ENCODE measurements at regions not wholly inside any gene's neighbourhood (a gene's known extent, or its start where the extent isn't known, plus 50 kb on each side); places are given as distances from the start of the nearest gene placed in this dataset.

DNA sequence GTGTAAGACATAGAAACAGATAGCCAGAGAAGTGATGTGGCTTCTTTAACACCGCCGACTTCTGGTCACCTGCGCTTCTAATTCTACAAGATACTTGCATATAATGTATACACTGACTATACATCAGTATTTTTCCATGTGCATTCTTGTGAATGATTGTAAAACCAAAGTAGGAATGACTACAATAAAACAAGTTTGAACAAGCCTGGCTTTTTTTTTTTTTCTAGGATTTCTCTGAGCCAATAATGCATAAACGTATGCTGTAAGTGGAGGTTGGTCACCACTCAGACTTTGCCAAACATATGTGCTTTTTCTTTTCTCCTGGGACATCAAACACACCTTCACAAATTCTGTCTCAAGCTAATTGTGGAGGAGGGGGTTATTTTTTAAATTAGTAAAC, 237.8 kb upstream of the KIRREL3 start:
- DNase-seq (ENCODE audit: low spot score) (no peak), ATAC-seq (ENCODE audit: low FRiP score) (no peak)
- TF ChIP-seq, protein P1, sequence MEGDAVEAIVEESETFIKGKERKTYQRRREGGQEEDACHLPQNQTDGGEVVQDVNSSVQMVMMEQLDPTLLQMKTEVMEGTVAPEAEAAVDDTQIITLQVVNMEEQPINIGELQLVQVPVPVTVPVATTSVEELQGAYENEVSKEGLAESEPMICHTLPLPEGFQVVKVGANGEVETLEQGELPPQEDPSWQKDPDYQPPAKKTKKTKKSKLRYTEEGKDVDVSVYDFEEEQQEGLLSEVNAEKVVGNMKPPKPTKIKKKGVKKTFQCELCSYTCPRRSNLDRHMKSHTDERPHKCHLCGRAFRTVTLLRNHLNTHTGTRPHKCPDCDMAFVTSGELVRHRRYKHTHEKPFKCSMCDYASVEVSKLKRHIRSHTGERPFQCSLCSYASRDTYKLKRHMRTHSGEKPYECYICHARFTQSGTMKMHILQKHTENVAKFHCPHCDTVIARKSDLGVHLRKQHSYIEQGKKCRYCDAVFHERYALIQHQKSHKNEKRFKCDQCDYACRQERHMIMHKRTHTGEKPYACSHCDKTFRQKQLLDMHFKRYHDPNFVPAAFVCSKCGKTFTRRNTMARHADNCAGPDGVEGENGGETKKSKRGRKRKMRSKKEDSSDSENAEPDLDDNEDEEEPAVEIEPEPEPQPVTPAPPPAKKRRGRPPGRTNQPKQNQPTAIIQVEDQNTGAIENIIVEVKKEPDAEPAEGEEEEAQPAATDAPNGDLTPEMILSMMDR (IDR thresholded peaks at IDR 0.05): no peak

DNA sequence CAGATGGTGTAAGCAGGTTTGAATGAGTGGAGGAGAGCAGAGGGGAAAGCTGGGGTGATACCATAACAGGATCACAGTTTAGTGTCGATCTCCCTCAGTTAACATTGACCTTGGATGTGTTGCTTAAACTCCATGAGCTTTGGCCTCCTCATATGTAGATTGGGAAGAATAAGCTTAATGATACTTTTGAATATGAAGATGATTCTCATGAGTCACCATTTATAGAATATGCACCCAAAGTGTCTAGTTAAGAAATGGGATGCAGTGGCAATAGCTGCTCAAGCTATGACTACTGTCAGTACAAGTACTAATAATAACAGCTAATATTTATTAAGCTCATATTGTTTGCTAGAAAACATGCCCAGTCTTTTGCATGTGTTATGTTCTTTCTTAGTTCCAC, 236.2 kb upstream of the KIRREL3 start:
- no peak for ATAC-seq (ENCODE audit: low FRiP score)
- TF ChIP-seq, protein P1 (IDR thresholded peaks at IDR 0.05): no peak
- DNase-seq (ENCODE audit: low spot score): no peak

DNA sequence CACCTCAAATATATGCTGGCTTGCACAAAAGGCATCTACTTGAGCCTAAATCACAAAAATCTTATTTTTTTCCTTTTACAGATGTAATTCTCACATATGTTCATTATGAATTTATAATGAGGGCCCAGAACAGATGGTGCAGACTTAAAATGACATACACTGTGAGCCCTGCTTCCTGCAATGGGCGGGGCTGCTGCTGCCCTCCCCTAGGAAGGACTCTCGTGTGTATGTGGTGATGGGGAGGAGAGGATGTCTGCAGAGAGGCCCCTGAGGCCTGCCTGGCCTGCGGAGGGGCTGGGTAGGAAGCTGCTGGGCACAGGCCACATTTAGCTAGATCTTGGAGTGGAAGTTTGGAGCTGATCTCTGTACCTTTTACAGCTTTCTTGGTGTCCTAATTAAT, 233.4 kb upstream of the KIRREL3 start:
- no peak for DNase-seq (ENCODE audit: low spot score)
- no peak for ATAC-seq (ENCODE audit: low FRiP score)
- TF ChIP-seq, protein P1 (IDR thresholded peaks at IDR 0.05): no peak

DNA sequence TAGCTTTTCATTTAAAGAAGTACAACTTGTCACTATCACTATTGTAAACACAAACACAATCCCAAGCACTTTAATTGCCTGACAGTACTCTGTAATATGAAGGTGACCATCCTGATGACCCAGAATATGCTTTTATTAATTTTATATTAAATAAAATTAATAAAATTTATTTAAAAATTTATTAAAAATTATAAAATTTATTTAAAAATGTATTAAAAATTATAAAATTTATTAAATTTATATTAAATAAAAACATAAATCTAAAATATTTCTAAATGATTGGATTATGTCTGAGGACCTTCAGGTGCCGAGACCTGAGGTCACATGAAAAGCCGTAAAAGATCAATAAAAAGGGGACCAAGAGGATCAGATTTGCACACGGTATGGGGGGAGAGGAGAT, 229.8 kb upstream of the KIRREL3 start:
- no peak for DNase-seq (ENCODE audit: low spot score)
- ATAC-seq (ENCODE audit: low FRiP score): no peak

DNA sequence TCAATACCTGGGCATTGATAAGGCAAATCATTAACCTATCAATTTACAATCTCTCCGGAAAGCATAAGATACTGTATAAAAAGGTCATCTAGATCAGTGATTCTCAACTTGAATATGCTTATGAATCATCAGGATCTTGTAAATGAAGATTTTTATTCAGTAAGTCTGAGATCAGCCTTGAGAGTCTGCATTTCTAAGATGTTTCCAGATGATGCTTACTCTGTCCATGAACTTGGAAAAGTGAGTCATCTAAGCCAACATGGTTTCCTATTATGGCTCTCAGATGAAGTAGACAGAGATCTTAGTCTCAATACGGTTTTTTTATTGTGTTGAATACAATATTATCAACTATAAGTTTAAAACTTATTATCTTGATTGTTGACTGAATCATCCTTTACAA, 226.4 kb upstream of the KIRREL3 start:
- no peak for ATAC-seq (ENCODE audit: low FRiP score)
- no peak for DNase-seq (ENCODE audit: low spot score)
- TF ChIP-seq, protein P1 (IDR thresholded peaks at IDR 0.05): no peak

More for the DNA sequence above, 229.8 kb upstream of the KIRREL3 start:
- TF ChIP-seq, protein P1 (IDR thresholded peaks at IDR 0.05): no peak

DNA sequence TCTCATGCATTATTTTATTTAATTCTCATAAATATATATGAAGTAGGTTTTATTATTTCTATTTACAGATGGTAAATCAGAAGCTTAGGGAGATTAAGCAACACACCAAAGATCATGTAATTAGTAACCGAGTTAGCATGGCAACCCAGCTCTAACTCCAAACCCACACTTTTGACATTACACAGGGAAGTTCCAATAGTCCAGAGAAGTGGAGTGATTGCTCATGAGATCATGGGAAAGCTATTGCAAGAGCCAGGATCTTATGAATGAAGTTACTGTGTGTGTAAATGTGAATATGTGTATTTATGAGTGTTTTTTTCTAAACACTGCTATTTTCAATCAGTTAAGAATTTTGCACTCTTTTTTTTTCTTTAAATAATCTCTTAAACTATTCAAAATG, 225.8 kb upstream of the KIRREL3 start:
- ATAC-seq (ENCODE audit: low FRiP score): no peak

DNA sequence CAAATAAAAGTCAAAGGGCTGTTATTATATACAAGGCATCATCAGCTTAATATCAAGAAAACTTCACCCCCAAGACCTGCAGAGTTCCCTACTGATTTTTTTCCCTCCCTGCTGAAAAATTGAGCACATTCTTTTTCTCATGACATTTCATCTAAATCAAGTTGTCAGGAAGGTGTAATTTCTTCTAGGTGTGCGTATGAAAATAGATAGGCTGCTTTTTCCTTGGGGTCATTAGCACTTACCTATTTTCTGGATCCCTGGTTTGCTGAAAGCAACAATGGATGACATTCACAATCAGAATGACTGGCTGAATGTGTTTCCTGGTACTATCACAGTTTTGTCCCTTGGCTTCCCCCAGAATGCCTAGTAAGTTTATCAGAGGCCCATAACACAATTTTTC, 225.0 kb upstream of the KIRREL3 start:
- ATAC-seq (ENCODE audit: low FRiP score) (no peak), DNase-seq (ENCODE audit: low spot score) (no peak)
- TF ChIP-seq, protein P1 (IDR thresholded peaks at IDR 0.05): no peak

More for the DNA sequence above, 225.8 kb upstream of the KIRREL3 start:
- DNase-seq (ENCODE audit: low spot score): no peak
- TF ChIP-seq, protein P1 (IDR thresholded peaks at IDR 0.05): no peak

Measured in omental fat pad (tissue), 3 donors.